B cell (primary cell): ENCODE measurements at regions not wholly inside any gene's neighbourhood (a gene's known extent, or its start where the extent isn't known, plus 50 kb on each side); places are given as distances from the start of the nearest gene placed in this dataset.

Source experiments
- ATAC-seq: fragments of 200-7000 bp; cut with Tn5 transposase; one replicate; pipeline ENCODE4 v1.10.0; 2021; ENCODE audit warnings: low read depth, mild to moderate bottlenecking, moderate number of reproducible peaks, moderate library complexity
- CTCF ChIA-PET: fragments of 350-600 bp; sonication (Branson Sonifier 250); formaldehyde crosslinking; loops from one replicate; lab custom pipeline; 2021; ENCODE audit warnings: antibody characterized with exemption, inconsistent platforms; lab: Charles Lee
- POLR2A ChIA-PET: fragments of 350-600 bp; sonication (Branson Sonifier 250); formaldehyde crosslinking; loops from one replicate; lab custom pipeline; 2021; ENCODE audit warnings: antibody characterized with exemption; lab: Charles Lee
- DNase-seq: peaks from one replicate; pipeline ENCODE4 v3.0.0; 2013
- H2AFZ ChIP-seq: 2 replicates; pipeline ENCODE4 v1.6.1; 2012; ENCODE audit warnings: mild to moderate bottlenecking, low read depth, low read length; ENCODE audit not compliant: insufficient read depth, poor library complexity, severe bottlenecking
- H3K27ac ChIP-seq, 2 donors: 1 replicate in 1 of 2; 2 replicates in 1 of 2; pipeline ENCODE4 v1.5.1; 2012 to 2013; ENCODE audit warnings: low read length in 2 of 2, mild to moderate bottlenecking in 2 of 2, moderate library complexity in 1 of 2
- H3K27me3 ChIP-seq, 4 experiments: fragments of 200-600 bp in 1 of 4; sonication (generic) in 1 of 4; replicated peaks in 1 of 4; 1 replicate in 2 of 4; 2 replicates in 2 of 4; pipeline versions ENCODE4 v1.6.1 to v1.7.0; 2013 to 2016; ENCODE audit warnings: low read length in 3 of 4, mild to moderate bottlenecking in 2 of 4, mixed read lengths in 1 of 4, moderate library complexity in 1 of 4; ENCODE audit not compliant: insufficient read depth in 4 of 4, control insufficient read depth in 3 of 4; ENCODE audit errors: control extremely low read depth in 1 of 4
- H3K36me3 ChIP-seq, 2 experiments: replicated peaks in 1 of 2; 1 replicate in 1 of 2; 2 replicates in 1 of 2; pipeline versions ENCODE4 v1.6.1 to v1.7.1; 2013; ENCODE audit warnings: low read length in 1 of 2; ENCODE audit not compliant: insufficient read depth in 2 of 2, control insufficient read depth in 1 of 2; ENCODE audit errors: control extremely low read depth in 1 of 2, extremely low read depth in 1 of 2
- H3K4me1 ChIP-seq, 2 donors: fragments of 200-600 bp in 1 of 2; sonication (generic) in 1 of 2; 1 replicate in 1 of 2; 2 replicates in 1 of 2; pipeline versions ENCODE4 v1.5.1 to v1.6.1; 2013 to 2017; ENCODE audit warnings: low read length in 2 of 2; ENCODE audit not compliant: control insufficient read depth in 2 of 2, insufficient read depth in 2 of 2
- H3K4me2 ChIP-seq: replicated peaks from 2 replicates; pipeline ENCODE3; 2012; ENCODE audit warnings: mild to moderate bottlenecking, low read depth, low read length; ENCODE audit not compliant: poor library complexity, severe bottlenecking
- H3K4me3 ChIP-seq, 5 experiments: fragments of 200-600 bp in 1 of 5; sonication (generic) in 1 of 5; 1 replicate in 3 of 5; 2 replicates in 2 of 5; pipeline versions ENCODE4 v1.5.1 to v1.7.0; 2011 to 2016; ENCODE audit warnings: low read length in 4 of 5, mild to moderate bottlenecking in 4 of 5, low read depth in 2 of 5, control low read depth in 1 of 5, moderate library complexity in 1 of 5; ENCODE audit not compliant: insufficient read depth in 1 of 5; ENCODE audit errors: control extremely low read depth in 1 of 5, extremely low read depth in 1 of 5
- H3K79me2 ChIP-seq: fragments of 200-600 bp; sonication (generic); one replicate; pipeline ENCODE4 v1.6.0; 2016; ENCODE audit warnings: low read length; ENCODE audit not compliant: control insufficient read depth, insufficient read depth
- H3K9ac ChIP-seq: fragments of 200-600 bp; sonication (generic); 2 replicates; pipeline ENCODE4 v1.6.1; 2017; ENCODE audit warnings: mild to moderate bottlenecking, low read length, moderate library complexity
- H3K9me3 ChIP-seq, 3 donors: one replicate each; pipeline versions ENCODE4 v1.6.1 to v1.7.1; 2013; ENCODE audit warnings: low read length in 2 of 3; ENCODE audit not compliant: control insufficient read depth in 2 of 3, insufficient read depth in 1 of 3; ENCODE audit errors: control extremely low read depth in 1 of 3
- H4K20me1 ChIP-seq: 2 replicates; pipeline ENCODE4 v1.6.0; 2012; ENCODE audit warnings: mild to moderate bottlenecking, low read length; ENCODE audit not compliant: insufficient read depth, control insufficient read depth, poor library complexity, severe bottlenecking
- H3K27ac Mint-ChIP-seq: one replicate; pipeline ENCODE4 v1.8.0; 2021; ENCODE audit warnings: mixed read lengths
- H3K27me3 Mint-ChIP-seq: one replicate; pipeline ENCODE4 v1.8.0; 2021; ENCODE audit warnings: mixed read lengths
- H3K4me1 Mint-ChIP-seq: one replicate; pipeline ENCODE4 v1.8.0; 2021; ENCODE audit warnings: mixed read lengths
- H3K4me3 Mint-ChIP-seq: one replicate; pipeline ENCODE4 v1.8.0; 2021; ENCODE audit warnings: mixed read lengths
- H3K9me3 Mint-ChIP-seq: one replicate; pipeline ENCODE4 v1.8.0; 2022; ENCODE audit warnings: mixed read lengths; ENCODE audit not compliant: insufficient read depth
- CTCF ChIP-seq: fragments of 200-600 bp; IDR thresholded peaks from one replicate; pipeline ENCODE4 v1.8.0; 2022; ENCODE audit warnings: antibody characterized with exemption, mild to moderate bottlenecking
- EZH2 ChIP-seq: IDR thresholded peaks from 2 replicates; pipeline ENCODE4 v1.6.1; 2012; ENCODE audit warnings: borderline replicate concordance, low read depth, mild to moderate bottlenecking, moderate library complexity, low read length; ENCODE audit not compliant: insufficient read depth, poor library complexity, severe bottlenecking
- WGBS: methylation state at CpG from one replicate; pipeline ENCODE4 v1.1.5; 2013; ENCODE audit warnings: missing lambda C conversion rate; ENCODE audit not compliant: insufficient coverage; 5-methylcytosine and 5-hydroxymethylcytosine counted together
- intact Hi-C: fragments of 100-400 bp; cut with micrococcal nuclease; formaldehyde crosslinking; loops from one replicate; pipeline ENCODE4 v1.10.0; 2022

- no peak overlapping the region for H3K27ac Mint-ChIP-seq
- POLR2A ChIA-PET = no interaction called here
Observed at GRCh38 chr7:153590136-153590535, 462.1 kb upstream of the DPP6 start.

GRCh38 chr7:153590571-153590970 lies 461.6 kb upstream of the DPP6 start:
- Histone ChIP-seq H3K4me2 (no peak overlapping the region), H2AFZ (no peak overlapping the region), H3K27me3 (no peaks in the 10 kb centered on the region), H3K4me1 (no peaks in the 10 kb centered on the region), H3K9ac (no peak overlapping the region), H3K27ac (no peak overlapping the region), H4K20me1 (no peaks in the 10 kb centered on the region), H3K79me2 (no peaks in the 10 kb centered on the region), H3K4me3 (no peak overlapping the region), H3K9me3 (peaks cover 0 to 26% (median 0%) of the 10 kb centered on the region in 3 donors), H3K36me3 (no peaks in the 10 kb centered on the region)
- no peak for ATAC-seq
- no peaks in the 10 kb centered on the region for H3K9me3 Mint-ChIP-seq
- CTCF ChIA-PET = no interaction called here
- POLR2A ChIA-PET = no interaction called here
- no peak for TF ChIP-seq EZH2
- TF ChIP-seq CTCF = no peak
- intact Hi-C loops = no loop called here
- no peak overlapping the region for H3K27ac Mint-ChIP-seq
- H3K27me3 Mint-ChIP-seq = no peaks in the 10 kb centered on the region
- H3K4me1 Mint-ChIP-seq = no peaks in the 10 kb centered on the region
- WGBS = 90% methylated on average over 11 of the region's 11 CpGs
- H3K4me3 Mint-ChIP-seq = no peak overlapping the region
- DNase-seq = no peak

More at GRCh38 chr7:153590136-153590535, 462.1 kb upstream of the DPP6 start:
- no peaks in the 10 kb centered on the region for H3K27me3 ChIP-seq
- peaks cover 0 to 26% (median 0%) of the 10 kb centered on the region in 3 donors for H3K9me3 ChIP-seq
- no peak overlapping the region for H3K27ac ChIP-seq
- no peak overlapping the region for H2AFZ ChIP-seq
- 81% methylated on average over 16 of the region's 16 CpGs for WGBS
- no peaks in the 10 kb centered on the region for H3K4me1 Mint-ChIP-seq
- H3K9ac ChIP-seq = no peak overlapping the region
- H3K4me1 ChIP-seq = no peaks in the 10 kb centered on the region
- TF ChIP-seq EZH2 = no peak
- TF ChIP-seq CTCF = no peak
- no peaks in the 10 kb centered on the region for H4K20me1 ChIP-seq
- CTCF ChIA-PET = no interaction called here
- DNase-seq (no peak), ATAC-seq (no peak)
- H3K9me3 Mint-ChIP-seq = no peaks in the 10 kb centered on the region
- H3K27me3 Mint-ChIP-seq = no peaks in the 10 kb centered on the region
- intact Hi-C loops = no loop called here
- H3K4me2 ChIP-seq = no peak overlapping the region
- H3K4me3 Mint-ChIP-seq = no peak overlapping the region
- H3K36me3 ChIP-seq = no peaks in the 10 kb centered on the region
- no peaks in the 10 kb centered on the region for H3K79me2 ChIP-seq
- H3K4me3 ChIP-seq = no peak overlapping the region
